ENCODE measurements at regions not wholly inside any gene's neighbourhood (a gene's known extent, or its start where the extent isn't known, plus 50 kb on each side); places are given as distances from the start of the nearest gene placed in this dataset.

- no peak for DNase-seq
Measured at GRCh38 chr2:144963031-144963430, 443.1 kb upstream of the ZEB2 start.

GRCh38 chr2:144959416-144959815 lies 439.5 kb upstream of the ZEB2 start:
- DNase-seq, result no peak

- DNase-seq, result no peak
Measured at GRCh38 chr2:144950899-144951560, 431.1 kb upstream of the ZEB2 start.

DNA sequence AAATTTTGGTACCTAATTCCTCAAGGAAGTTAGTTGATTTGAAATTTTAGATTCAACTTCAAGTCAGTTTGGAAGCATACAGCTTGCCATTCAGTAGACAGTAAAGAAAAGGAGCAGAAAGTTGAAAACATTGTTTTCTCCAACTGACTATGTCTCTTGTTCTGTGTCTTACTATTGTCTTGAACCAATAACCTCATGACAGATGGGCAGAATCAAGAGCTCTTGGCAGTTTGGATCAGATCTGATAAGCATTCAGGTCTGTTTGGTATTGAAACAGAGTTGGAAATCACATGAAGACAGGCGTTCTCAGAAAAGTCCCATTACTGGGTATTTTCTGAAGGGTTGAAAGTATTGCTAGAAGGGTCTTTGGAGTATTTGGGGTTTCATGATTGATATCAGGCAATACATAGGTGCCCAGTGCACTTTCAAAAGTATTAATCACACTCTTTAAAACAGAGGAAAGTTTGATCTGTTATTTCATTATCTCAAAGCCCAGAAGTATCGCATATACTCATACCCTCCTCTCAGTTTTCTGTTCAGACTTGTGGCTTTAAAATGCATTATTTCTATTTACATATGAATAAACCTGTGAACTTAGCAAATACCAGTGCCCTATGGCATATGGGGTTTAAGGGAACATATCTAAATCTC lies 428.4 kb upstream of the ZEB2 start:
- no peak for DNase-seq

DNA sequence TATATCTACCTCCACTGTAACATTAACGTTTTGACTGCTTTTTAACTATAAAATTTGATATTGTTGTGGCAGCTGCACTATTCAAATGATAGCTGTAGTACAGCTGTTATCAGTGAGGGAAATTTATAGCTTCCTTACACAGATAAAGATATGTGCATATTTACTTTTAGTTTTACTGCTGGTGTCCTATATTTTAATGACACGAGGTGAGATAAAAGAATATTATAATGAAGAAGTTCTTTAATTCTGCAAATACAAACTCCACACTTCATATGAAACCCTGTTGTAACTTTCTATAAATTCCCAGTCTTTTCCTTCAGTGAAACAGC lies 427.8 kb upstream of the ZEB2 start:
- DNase-seq, result no peak

DNA sequence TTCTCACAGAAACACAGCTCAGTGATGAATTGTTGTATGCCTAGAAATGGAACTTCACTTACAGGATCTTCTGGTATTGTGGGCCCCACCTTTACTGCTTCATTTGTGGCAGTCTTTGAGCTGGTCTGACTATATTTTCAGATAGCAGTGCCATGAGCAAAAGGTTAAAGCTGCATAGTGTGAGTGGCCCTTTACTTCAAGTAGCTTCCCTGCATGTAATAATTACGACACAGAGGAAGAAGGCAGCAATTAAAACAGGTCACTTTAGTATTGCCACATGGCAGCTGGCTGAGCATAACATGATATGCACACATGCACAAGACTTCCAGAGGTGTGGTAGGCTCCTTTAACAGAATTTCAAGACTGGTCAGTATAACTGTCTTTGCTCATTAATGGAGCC lies 426.3 kb upstream of the ZEB2 start:
- DNase-seq, result no peak

DNA sequence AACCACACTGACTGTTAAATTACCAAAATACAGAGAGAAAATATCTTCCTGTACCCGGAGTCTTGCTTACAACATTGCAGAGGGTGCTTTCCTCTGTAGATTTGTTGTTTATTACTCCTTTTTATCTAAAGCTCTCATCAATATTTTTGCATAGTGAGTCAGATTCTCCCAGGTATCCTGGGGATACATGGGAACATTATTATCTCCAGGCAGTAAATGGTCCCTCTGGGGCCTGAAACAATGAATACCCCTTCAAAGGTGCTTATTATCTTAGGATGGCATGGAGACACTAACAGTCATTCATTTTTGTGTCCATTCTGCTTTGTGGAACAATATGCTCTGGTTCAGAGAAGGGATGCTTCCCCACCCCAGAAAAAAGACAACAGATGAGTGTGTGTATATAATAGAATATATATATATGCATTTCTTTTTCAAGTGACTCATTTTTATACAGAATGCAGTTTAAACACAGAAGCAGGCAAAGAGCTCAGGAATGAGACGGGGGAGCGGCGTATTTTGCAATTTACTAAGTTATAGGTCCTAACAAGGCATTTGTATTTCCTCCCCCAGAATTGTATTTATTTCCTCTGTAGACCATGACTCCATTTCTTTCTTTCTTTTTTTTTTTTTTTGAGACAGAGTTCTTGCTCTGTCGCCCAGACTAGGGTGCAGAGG lies 424.8 kb upstream of the ZEB2 start:
- no peak for DNase-seq

DNA sequence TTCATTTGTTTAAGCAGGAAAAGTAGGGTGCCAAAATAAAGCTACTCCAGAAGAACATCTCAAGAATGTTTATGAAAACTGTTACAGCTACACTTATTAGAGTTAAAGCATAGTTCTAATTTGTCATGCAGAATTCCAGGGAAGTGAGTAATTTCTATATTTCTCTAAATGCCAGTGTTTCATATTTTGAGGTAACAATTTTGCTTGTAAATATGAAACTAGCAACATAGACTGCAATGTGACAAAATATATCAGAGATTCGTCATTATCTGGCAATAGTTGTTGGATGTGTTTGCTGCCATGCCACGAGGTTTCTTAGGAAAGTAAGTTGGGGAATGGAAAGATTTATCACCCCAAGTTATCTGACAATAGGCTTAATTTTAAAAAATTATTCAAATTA lies 424.1 kb upstream of the ZEB2 start:
- no peak for DNase-seq

- DNase-seq, result no peak
Measured at GRCh38 chr2:144943293-144943941, 423.5 kb upstream of the ZEB2 start.

GRCh38 chr2:144942516-144943256 lies 422.8 kb upstream of the ZEB2 start:
- no peak for DNase-seq

- DNase-seq, result no peak
Measured at GRCh38 chr2:144941743-144942488, 422.0 kb upstream of the ZEB2 start.

GRCh38 chr2:144939590-144939989 lies 419.7 kb upstream of the ZEB2 start:
- no peak for DNase-seq

- DNase-seq, result no peak
Measured at GRCh38 chr2:144937910-144938709, 418.2 kb upstream of the ZEB2 start.

DNA sequence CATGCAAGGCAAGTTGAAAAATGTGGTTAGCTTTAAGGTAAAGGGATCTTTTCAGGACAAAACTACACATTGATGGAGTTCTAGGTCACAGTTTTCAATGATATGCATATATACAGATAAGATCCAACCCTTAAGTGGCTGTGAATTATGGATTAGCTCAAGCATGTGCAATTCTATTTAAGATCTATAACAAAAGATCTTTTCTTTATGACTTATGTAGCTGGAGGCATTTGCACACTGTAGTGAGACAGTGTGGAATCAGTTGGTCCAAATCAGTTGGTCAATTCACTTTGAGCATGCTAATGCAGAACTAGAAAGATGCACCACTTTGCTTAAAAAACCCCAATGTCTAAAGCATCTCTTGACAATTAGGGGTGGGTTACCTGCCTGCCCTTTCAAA lies 417.1 kb upstream of the ZEB2 start:
- no peak for DNase-seq

DNA sequence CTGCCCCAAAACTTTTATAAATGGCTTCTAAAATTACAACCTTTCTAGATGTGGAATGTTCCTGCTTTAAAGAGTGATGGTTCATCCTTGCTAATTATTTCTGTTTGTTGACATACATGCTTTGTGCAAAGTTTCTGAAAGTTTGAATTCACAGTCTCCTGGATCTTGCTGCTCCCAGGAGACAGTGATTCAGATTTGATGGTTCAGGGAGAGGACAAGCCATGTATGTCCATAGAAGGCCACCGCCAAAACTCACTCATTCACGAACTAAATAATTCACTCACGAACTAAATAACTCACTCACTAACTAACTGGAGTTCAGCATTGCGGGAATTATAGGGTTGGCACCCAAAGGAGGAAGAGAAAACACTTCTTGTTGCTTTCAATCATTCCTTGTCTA lies 416.5 kb upstream of the ZEB2 start:
- DNase-seq, result no peak

DNA sequence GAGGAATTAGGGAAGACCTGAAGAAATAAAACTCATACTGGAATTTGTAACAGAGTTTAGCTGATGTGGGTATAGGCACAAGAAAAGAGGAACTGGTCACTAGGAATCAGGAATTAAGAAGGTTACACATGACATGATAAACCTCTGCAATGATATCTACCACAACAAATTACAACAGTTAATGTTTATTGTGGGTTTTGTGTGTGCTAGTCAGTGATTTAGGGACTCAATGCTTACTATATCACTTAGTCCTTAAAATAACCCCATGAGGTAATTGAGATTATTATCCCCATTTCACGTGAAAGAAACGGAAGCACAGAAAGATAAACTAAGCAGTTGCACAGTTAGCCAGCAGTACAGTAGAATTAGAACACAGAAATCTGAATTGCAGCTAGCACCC lies 415.8 kb upstream of the ZEB2 start:
- no peak for DNase-seq

DNA sequence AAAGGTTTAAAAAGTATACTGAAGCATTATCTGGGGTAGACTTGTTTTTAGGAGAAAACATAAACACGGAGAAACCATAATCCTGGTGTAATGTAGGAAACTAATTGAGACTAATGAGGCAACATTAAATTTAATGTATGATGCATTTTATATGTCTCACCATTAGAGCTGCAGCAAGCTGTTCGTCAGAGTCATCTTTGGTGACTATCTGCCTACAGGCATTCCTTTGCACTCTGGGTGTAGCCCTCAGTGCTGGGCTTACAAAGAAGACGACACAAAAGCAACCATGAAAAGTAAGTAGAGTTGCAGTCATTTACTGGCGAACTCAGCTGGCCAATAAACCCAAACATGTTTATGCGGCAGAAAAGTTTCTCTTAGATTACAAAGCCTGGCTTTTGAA lies 415.3 kb upstream of the ZEB2 start:
- no peak for DNase-seq

DNA sequence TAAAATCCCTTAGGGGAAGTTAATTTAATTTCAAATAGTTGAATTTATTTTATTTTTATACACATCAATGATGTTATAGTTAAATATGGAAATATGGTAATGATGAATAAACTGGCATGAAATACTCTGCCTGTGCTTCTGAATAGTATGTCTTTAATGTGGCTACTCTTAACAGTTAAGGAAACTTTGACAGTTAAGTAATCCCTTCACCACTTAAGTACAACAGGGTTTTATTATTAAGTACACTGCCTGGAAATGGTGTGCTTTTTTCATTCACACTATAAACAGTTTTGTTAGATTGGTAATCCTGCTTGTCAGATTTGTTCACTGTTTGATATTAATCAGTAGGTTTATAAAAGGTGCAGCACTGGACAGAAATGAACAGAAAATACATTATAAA lies 412.0 kb upstream of the ZEB2 start:
- DNase-seq, result no peak

GRCh38 chr2:144931480-144931879 lies 411.6 kb upstream of the ZEB2 start:
- DNase-seq, result no peak

GRCh38 chr2:144927429-144927828 lies 407.5 kb upstream of the ZEB2 start:
- DNase-seq, result no peak

DNA sequence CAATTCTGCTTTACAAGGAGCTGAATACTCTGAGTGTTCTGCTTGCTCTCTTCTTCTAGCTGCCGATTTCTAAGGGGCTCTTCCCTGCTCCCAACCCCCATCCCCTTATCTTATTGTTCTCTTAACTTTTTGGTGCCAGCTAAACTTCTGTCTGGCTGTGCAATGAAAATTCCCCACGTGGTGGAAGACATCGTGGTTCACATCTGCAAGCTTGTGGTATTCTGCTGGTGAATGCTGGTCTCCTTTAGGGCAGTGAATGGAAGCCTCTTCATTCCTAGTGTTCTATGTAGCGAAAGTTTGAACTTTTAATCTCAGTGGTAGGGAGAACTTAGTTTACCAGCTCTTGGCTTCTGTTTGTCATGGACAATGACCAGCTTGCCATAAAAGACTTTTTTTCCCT lies 406.0 kb upstream of the ZEB2 start:
- DNase-seq, result no peak

GRCh38 chr2:144924827-144925226 lies 404.9 kb upstream of the ZEB2 start:
- DNase-seq, result no peak
